ENCODE measurements at regions not wholly inside any gene's neighbourhood (a gene's known extent, or its start where the extent isn't known, plus 50 kb on each side); places are given as distances from the start of the nearest gene placed in this dataset.

DNA sequence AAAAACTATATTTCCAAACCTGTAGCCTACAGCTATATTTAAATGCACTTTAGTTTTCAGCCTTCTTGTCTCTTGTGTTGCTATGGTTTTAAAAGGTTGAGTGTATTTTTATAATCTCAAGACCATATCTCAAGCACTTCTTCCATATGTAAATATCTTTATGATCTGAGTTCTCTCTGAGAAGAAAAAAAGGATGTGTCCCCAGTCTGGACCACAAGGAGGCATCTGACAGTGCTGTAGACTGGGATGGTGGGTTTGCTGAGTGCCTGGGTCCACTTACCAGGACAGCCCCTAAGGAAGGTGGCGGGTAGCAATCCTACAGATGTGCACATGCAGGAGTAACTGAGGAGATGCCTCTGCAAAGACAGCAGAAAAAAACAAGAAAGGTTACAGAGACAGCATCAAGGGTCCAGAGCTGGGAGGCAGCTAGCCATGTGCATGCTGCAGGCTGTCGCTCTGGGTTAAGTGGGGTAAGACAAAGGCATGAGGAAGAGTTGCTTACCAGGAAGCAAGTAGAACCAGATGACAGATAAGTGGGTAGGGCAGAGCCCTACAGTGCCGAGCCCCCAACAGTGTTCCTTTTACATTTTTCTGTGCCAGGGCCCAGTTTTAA is 70.6 kb upstream of the SNRK start:
- TF ChIP-seq POLR2A (IDR thresholded peaks at IDR 0.05; ENCODE audit: low read depth, low read length) (no peak), TAF1 (IDR thresholded peaks at IDR 0.05; ENCODE audit: low read depth, low read length) (no peak), POLR2AphosphoS5 (IDR thresholded peaks at IDR 0.05; ENCODE audit: low read depth, low read length) (no peak), SPI1 (IDR thresholded peaks at IDR 0.05; ENCODE audit: low read depth, low read length) (no peak), PAX5 (IDR thresholded peaks at IDR 0.05; ENCODE audit: insufficient read depth, low read length, severe bottlenecking) (no peak)
